GM23338 (cell line): ENCODE measurements at regions not wholly inside any gene's neighbourhood (a gene's known extent, or its start where the extent isn't known, plus 50 kb on each side); places are given as distances from the start of the nearest gene placed in this dataset.

Experiments
- ATAC-seq: fragments of 200-7000 bp; cut with Tn5 transposase; 3 replicates; pipeline ENCODE4 v1.9.1; 2020
- DNase-seq: peaks from one replicate; pipeline ENCODE4 v3.0.0-alpha.2; 2015; ENCODE audit warnings: low spot score
- H2AFZ ChIP-seq: fragments of 200-600 bp; sonication (generic); 2 replicates; pipeline ENCODE4 v1.8.0; 2016; ENCODE audit warnings: antibody characterized with exemption, mild to moderate bottlenecking, moderate library complexity
- H3F3A ChIP-seq: fragments of 200-600 bp; sonication (generic); replicated peaks from 2 replicates; pipeline ENCODE4 v1.8.0; 2017; ENCODE audit warnings: antibody characterized with exemption, mixed run types, low read depth
- H3K27ac ChIP-seq: fragments of 200-600 bp; sonication (generic); 2 replicates; pipeline ENCODE4 v1.6.1; 2016; ENCODE audit warnings: low read depth
- H3K27me3 ChIP-seq: fragments of 200-600 bp; sonication (generic); 2 replicates; pipeline ENCODE4 v1.8.0; 2016; ENCODE audit warnings: mild to moderate bottlenecking, mixed run types, moderate library complexity; ENCODE audit not compliant: insufficient read depth
- H3K36me3 ChIP-seq: fragments of 200-600 bp; sonication (generic); 2 replicates; pipeline ENCODE4 v1.8.0; 2016; ENCODE audit warnings: mild to moderate bottlenecking; ENCODE audit not compliant: insufficient read depth
- H3K4me1 ChIP-seq: fragments of 200-600 bp; sonication (generic); 2 replicates; pipeline ENCODE4 v1.8.0; 2016; ENCODE audit warnings: mild to moderate bottlenecking, moderate library complexity; ENCODE audit not compliant: insufficient read depth
- H3K4me2 ChIP-seq: fragments of 200-600 bp; sonication (generic); 2 replicates; pipeline ENCODE4 v1.7.1; 2017; ENCODE audit warnings: mixed run types
- H3K4me3 ChIP-seq: fragments of 200-600 bp; sonication (generic); 2 replicates; pipeline ENCODE4 v1.6.1; 2016; ENCODE audit warnings: mixed run types
- H3K79me2 ChIP-seq: fragments of 200-600 bp; sonication (generic); replicated peaks from 2 replicates; pipeline ENCODE4 v1.8.0; 2017; ENCODE audit warnings: mild to moderate bottlenecking; ENCODE audit not compliant: insufficient read depth
- H3K9me2 ChIP-seq: fragments of 200-600 bp; sonication (generic); 2 replicates; pipeline ENCODE4 v1.8.0; 2017; ENCODE audit not compliant: insufficient read depth
- H4K20me1 ChIP-seq: fragments of 200-600 bp; sonication (generic); replicated peaks from 2 replicates; pipeline ENCODE4 v1.8.0; 2017; ENCODE audit warnings: mild to moderate bottlenecking; ENCODE audit not compliant: insufficient read depth
- H3K27ac Mint-ChIP-seq: 2 replicates; pipeline ENCODE4 v1.8.0; 2020; ENCODE audit warnings: inconsistent platforms, mild to moderate bottlenecking, moderate library complexity, mixed read lengths
- H3K27me3 Mint-ChIP-seq: 3 replicates; pipeline ENCODE4 v1.8.0; 2022; ENCODE audit warnings: low read depth, mild to moderate bottlenecking, moderate library complexity, mixed read lengths, inconsistent platforms; ENCODE audit not compliant: insufficient read depth, poor library complexity
- H3K36me3 Mint-ChIP-seq: 3 replicates; pipeline ENCODE4 v1.8.0; 2021; ENCODE audit warnings: low read depth, mild to moderate bottlenecking, inconsistent platforms, moderate library complexity, mixed read lengths
- H3K4me1 Mint-ChIP-seq: 3 replicates; pipeline ENCODE4 v1.8.0; 2020; ENCODE audit warnings: mild to moderate bottlenecking, inconsistent platforms, mixed read lengths
- H3K4me3 Mint-ChIP-seq: 3 replicates; pipeline ENCODE4 v1.8.0; 2021; ENCODE audit warnings: moderate library complexity, mild to moderate bottlenecking, inconsistent platforms, mixed read lengths
- H3K9me3 Mint-ChIP-seq: 3 replicates; pipeline ENCODE4 v1.8.0; 2020; ENCODE audit warnings: moderate library complexity, mild to moderate bottlenecking, inconsistent platforms, mixed read lengths
- ETS1 ChIP-seq: IDR thresholded peaks from 2 replicates; pipeline ENCODE4 v1.6.1; 2016; ENCODE audit warnings: antibody characterized with exemption
- ZNF462 ChIP-seq: fragments of 250-450 bp; sonication (Bioruptor Pico); IDR thresholded peaks from 2 replicates; pipeline ENCODE4 v1.5.0; 2020; ENCODE audit warnings: mild to moderate bottlenecking, moderate library complexity
- TF ChIP-seq, protein P1 (sequence below), 2 experiments: fragments of 200-600 bp in 1 of 2; sonication (generic) in 1 of 2; conservative IDR thresholded peaks; 2 replicates each; pipeline versions ENCODE4 v1.5.1 to v1.6.1; 2016 to 2017; ENCODE audit warnings: antibody characterized with exemption in 2 of 2, low read depth in 2 of 2, mild to moderate bottlenecking in 2 of 2, moderate library complexity in 1 of 2

- TF ChIP-seq ZNF462, result no peak
Observed at GRCh38 chr11:38423042-38423441, 1825.0 kb upstream of the RAG2 start (continued).

DNA sequence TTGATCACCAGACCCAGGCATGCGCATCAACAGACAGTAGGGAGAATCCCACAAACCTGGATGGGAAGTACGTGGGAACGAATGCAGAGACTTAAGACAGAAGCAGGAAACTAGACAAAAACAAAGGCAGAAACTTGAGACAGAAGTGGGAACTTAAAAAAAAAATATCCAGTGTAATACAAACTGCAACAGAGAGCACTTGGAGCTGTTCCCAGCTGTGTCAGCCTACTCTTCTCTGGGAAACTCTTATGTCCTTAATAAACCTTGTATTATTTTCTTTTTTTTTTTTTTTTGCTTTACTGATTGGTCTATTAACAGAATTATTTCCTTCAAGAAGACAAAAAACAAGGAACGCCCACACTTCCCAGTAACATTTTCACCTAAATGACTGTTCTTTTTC, 1818.1 kb upstream of the RAG2 start:
- Mint-ChIP-seq H3K4me3 (no peak overlapping the region), H3K36me3 (peaks cover 3% of the 10 kb centered on the region), H3K9me3 (peaks cover 11% of the 10 kb centered on the region), H3K4me1 (no peaks in the 10 kb centered on the region), H3K27ac (no peak overlapping the region), H3K27me3 (peaks cover 4% of the 10 kb centered on the region)
- Histone ChIP-seq H3K36me3 (no peaks in the 10 kb centered on the region), H3K9me2 (no peaks in the 10 kb centered on the region), H3K27ac (no peak overlapping the region), H3K4me2 (no peak overlapping the region), H3K27me3 (no peaks in the 10 kb centered on the region), H3K4me1 (no peaks in the 10 kb centered on the region), H2AFZ (no peak overlapping the region), H3K79me2 (no peaks in the 10 kb centered on the region), H3K4me3 (no peak overlapping the region), H3F3A (no peaks in the 10 kb centered on the region), H4K20me1 (no peaks in the 10 kb centered on the region)
- TF ChIP-seq, protein P1, sequence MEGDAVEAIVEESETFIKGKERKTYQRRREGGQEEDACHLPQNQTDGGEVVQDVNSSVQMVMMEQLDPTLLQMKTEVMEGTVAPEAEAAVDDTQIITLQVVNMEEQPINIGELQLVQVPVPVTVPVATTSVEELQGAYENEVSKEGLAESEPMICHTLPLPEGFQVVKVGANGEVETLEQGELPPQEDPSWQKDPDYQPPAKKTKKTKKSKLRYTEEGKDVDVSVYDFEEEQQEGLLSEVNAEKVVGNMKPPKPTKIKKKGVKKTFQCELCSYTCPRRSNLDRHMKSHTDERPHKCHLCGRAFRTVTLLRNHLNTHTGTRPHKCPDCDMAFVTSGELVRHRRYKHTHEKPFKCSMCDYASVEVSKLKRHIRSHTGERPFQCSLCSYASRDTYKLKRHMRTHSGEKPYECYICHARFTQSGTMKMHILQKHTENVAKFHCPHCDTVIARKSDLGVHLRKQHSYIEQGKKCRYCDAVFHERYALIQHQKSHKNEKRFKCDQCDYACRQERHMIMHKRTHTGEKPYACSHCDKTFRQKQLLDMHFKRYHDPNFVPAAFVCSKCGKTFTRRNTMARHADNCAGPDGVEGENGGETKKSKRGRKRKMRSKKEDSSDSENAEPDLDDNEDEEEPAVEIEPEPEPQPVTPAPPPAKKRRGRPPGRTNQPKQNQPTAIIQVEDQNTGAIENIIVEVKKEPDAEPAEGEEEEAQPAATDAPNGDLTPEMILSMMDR (conservative IDR thresholded peaks at IDR 0.05; ENCODE audit: low read depth in 2 of 2), result no peak
- no peak for DNase-seq
- no peak for ATAC-seq

DNA sequence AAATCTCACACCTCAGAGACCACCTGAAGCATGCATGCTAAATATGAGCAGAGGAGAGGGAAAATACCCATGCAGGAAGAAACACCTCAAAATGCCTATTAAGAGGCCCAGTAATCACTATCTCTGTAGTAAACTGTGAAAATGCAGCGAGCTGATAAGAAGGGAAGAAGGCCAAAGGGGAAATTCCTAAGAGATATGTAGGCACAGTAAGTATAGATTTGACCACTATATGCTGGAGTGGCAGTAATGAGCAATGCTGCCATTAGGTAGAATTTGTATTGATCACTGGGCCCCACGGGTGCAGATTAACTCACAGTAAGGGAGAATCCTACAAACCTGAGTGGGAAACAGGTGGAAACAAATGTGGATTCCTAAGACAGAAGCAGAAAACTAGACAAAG, 1813.1 kb upstream of the RAG2 start:
- Histone ChIP-seq H3K36me3 (no peaks in the 10 kb centered on the region), H4K20me1 (no peaks in the 10 kb centered on the region), H3K27ac (no peak overlapping the region), H3K9me2 (no peaks in the 10 kb centered on the region), H3K4me2 (no peak overlapping the region), H3F3A (no peaks in the 10 kb centered on the region), H3K4me1 (no peaks in the 10 kb centered on the region), H3K4me3 (no peak overlapping the region), H3K27me3 (no peaks in the 10 kb centered on the region), H2AFZ (no peak overlapping the region), H3K79me2 (no peaks in the 10 kb centered on the region)
- Mint-ChIP-seq H3K36me3 (no peaks in the 10 kb centered on the region), H3K4me1 (no peaks in the 10 kb centered on the region), H3K4me3 (no peak overlapping the region), H3K27ac (no peak overlapping the region), H3K27me3 (peaks cover 4% of the 10 kb centered on the region), H3K9me3 (peaks cover 3% of the 10 kb centered on the region)
- TF ChIP-seq ETS1, result no peak
- TF ChIP-seq, protein P1 (conservative IDR thresholded peaks at IDR 0.05; ENCODE audit: low read depth in 2 of 2), result 0 out of 4 replicates have a peak, but pooled peaks have one; percentile 8 to 18
- ATAC-seq (peak; percentile 64), DNase-seq (peak; percentile 8)
